GM21723 (cell line): ENCODE measurements at regions not wholly inside any gene's neighbourhood (a gene's known extent, or its start where the extent isn't known, plus 50 kb on each side); places are given as distances from the start of the nearest gene placed in this dataset.

Experiments used
- ATAC-seq: cut with Tn5 transposase; IDR thresholded peaks from one replicate; pipeline ENCODE4 v1.9.1; 2021; ENCODE audit warnings: mild to moderate bottlenecking, moderate library complexity; ENCODE audit not compliant: unreplicated experiment

- ATAC-seq = no peak
These were observed 50.5 kb upstream of the FBRSL1 start for GRCh38 chr12:132439333-132439904.

- no peak for ATAC-seq
These were observed 51.2 kb upstream of the FBRSL1 start for GRCh38 chr12:132438726-132439125.

DNA sequence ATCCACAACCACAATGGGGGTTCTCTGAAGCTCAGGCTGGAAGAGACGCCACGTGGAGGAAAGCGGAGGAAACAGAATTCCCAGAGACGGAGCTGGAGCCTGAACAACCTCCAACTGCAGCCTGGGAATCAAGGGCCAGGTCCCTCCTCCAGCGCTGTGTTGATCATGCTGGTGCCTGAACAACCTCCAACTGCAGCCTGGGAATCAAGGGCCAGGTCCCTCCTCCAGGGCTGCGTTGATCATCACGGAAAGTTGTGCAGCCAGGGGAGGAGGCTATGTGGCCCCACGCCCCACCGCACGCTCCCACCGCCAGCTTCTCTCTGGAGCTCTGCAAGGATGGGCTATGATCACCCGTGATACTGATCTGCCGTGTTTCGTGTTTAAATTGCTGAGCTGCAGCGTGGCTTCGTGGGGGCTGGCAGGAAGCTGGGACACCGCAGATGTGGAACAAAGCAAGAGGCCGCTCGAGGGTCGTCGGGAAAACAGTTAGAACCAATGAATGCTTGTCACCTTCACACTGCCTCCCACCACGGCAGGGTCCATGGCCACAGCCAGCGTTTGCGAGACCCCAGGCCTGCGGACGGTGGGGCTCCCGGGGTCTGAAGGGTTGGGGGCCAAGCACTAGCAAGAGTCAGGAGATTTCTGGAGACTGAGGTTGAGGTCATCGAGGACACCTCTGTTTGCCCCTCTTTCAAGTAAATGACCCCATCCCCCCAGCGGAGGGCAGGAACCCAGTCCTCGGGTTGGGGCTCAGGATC lies 51.8 kb upstream of the FBRSL1 start:
- ATAC-seq = no peak

DNA sequence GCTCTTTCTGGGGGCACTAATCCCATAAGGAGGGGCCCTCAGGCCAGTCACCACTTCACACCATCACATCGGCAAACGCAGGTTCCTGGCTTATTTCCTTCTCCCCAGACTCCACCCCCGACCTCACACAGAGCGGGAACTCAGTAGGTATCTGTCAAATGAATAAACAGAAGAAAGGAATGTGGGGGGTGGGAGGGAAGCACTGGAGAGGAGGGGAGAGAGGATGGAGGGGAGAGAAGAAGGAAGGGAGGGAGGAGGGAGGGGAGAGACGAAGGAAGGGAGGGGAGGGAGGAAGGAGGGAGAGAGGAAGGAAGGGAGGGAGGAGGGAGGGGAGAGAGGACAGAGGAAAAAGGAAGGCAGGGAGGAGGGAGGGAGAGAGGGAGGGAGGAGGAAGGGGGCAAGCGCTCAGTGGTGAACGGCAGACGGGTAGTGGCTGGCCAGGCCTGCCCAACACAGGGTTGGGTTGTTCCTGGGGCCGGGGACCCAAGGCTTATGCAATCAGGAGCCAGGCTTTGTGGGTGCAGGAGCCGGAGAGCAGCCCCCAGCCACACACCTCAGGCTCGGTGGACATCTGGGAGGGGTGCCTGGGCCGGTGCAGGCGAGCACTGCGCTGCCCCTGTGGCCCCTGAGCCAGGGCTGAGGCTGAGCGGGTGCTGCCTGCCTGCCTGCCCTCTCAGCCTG lies 52.6 kb upstream of the FBRSL1 start:
- ATAC-seq = no peak

DNA sequence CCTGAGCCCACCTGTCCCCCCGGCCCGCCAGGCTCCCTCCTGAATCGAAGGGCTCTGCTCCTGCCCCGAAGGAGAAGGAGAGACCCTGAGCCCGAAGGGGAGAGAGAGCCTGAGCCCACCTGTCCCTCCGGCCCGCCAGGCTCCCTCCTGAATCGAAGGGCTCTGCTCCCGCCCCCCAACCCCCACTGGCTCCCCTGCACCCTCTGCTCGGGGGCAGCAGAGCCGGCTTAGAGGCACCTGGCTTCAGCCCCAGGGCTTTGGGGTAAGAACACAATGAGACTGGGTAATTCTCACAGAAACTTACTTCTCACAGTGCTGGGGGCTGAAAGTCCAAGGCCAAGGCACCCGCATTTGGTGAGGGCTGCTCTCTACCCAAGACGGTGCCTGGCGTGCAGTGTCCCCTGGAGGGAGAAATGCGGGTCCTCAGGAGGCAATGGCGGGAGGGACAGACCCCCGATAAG lies 53.1 kb upstream of the FBRSL1 start:
- no peak for ATAC-seq

DNA sequence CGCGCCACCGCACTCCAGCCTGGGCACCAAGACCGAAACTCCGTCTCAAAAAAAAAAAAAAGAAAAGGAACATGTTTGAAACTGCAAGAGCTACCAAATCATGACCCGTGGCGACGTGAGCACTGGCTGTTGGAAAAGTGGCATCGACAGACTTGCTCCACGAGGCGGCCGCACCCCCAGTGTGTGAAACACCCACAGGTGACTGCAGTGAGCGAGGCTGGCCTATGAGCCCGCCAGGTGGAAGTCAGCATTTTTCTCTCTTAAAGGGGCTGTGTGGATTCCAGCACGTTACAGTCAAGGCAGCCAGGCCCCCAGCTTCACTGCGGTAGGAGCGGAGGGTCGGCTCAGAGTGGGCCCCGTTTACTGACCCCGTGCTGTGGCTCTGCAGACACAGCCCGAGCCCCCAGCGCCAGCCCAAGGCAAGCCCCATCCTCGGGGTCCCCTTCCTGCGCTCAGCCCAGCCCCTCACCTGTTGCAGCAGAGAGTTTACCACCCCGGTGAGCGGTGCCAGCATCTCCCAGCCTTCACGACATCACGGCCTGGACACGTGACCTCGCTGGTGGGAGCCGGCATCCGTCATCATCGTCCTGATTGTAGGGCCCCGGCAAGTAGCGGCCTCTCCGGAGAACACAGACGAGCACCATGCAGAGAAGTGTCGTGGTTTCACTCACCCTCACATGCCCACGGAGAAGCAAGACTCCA lies 54.3 kb upstream of the FBRSL1 start:
- no peak for ATAC-seq

- no peak for ATAC-seq
These were observed 56.1 kb upstream of the FBRSL1 start for GRCh38 chr12:132433641-132434395.

- ATAC-seq = no peak
These were observed 57.0 kb upstream of the FBRSL1 start for GRCh38 chr12:132432721-132433577.

GRCh38 chr12:132432126-132432705 lies 57.7 kb upstream of the FBRSL1 start:
- ATAC-seq = no peak

- no peak for ATAC-seq
These were observed 58.8 kb upstream of the FBRSL1 start for GRCh38 chr12:132430838-132431774.

DNA sequence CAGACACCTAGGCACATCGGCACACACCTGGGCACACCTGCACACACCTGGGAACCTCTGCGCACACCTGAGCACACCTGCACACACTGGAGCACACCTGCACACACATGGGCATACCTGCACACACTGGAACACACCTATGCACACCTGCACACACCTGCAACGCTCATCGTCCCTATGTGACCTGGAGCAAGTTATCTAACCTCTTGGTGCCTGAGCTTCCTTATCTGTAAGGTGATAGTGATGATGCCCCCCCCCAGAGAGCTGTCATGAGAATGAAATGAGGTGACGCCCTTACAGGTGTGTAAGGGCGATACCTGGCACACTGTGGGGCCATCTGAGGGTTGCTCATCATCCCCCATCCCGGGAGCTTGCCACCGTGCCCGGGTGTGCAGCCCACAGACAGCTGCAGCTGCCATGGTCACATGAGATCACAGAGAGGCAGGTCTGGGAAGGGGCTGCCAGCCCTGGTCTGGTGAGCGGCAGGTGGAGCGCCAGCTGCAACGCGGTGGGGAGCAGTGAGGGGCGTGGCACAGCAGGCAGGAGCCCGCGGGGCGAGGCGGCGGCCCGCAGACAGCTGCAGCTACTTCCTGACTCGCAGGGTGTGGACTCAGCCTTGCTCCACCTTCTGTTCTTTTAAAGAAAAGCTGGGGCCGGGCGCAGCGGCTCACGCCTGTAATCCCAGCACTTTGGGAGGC lies 59.9 kb upstream of the FBRSL1 start:
- peak; percentile 73 for ATAC-seq

DNA sequence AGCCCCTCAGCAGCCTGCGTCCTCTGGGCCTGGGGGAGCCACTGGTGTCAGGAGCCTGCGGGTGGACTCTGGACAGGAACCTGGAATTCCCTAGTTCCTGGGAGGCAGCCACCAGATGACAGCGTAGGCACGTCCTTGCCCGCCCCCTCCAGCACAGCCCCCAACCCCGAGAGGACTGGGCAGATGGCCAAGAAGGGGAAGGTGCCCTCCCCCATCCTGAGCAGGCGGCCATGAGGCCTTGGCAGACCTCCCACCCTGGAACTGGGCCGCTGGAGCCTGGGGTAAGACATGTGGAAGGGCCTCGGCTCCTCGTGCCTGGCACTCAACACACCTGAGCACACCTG lies 60.4 kb upstream of the FBRSL1 start:
- no peak for ATAC-seq

DNA sequence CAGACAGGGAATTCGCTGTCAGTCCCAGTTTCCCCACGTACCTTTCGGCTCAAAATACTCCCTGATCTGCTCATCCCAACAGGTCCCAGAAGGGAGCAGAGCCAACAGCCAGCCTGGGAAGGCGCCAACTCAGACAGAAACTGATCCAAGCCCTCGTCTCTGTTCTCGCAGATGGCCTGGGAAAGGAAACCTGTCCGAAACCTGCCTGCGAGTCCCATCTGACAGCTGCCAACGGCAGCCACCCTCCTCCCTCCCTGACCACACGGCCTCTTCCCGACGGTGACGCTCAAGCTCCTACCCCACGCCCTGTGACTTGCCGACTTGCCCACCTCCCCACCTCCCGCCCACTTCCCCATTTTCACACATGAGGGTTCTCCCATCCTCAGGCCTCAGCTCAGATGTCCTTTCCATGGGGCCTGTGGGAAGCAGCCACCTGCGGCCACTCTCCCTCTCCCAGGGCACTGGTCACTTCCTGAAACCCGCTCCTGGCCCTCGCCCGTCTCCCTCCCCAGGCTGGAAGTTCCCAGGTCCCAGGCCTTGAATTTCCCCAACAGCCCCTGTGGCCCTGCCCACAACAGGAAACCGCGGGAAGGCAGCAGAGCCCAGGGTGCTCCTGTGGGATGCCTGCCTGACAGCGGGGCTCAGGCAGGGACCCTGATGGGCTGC lies 60.9 kb upstream of the FBRSL1 start:
- no peak for ATAC-seq

DNA sequence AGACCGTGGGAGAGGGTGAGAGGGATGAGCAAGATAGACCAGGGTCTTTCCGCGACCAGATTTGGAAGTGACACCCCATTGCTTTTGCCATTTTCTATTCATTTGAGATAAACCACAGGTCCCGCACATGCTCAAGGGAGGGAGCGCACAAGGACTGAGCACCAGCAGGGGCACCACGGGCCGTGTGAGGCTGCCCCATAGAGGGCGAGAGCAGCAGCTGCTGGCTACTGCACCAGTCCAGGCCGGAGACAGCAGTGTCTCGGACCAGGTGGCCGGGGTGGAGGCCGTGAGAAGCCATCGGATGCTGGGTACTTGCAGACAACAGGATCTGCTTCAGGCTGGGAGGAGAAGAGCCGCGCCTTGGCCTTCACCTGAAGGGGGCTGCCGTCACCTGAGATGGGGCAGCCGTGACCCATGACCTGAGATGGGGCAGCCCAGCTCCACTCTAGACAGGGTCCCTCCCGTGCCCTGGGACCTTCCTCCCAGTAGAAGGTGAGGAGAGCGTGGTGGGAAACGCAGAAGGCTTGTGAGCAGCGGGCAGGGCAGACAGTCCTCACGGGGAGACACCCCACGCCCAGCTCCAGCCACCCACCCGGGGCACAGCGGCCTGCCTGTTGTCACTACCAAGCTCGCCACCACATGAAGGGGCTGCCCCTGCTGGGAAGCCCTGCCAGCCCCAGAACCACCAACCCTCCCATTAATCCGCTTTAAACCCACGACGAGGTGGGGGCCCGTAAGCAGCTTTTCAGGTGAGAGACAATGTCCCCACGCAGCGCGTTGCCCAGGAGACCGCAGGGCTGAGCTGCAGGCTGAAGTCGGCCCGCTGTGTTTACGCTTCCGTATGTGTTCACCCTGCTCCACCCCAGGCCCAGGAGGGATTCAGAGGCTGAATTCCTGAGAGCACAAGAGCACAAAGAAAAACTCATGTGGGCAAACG lies 61.7 kb upstream of the FBRSL1 start:
- ATAC-seq = no peak

DNA sequence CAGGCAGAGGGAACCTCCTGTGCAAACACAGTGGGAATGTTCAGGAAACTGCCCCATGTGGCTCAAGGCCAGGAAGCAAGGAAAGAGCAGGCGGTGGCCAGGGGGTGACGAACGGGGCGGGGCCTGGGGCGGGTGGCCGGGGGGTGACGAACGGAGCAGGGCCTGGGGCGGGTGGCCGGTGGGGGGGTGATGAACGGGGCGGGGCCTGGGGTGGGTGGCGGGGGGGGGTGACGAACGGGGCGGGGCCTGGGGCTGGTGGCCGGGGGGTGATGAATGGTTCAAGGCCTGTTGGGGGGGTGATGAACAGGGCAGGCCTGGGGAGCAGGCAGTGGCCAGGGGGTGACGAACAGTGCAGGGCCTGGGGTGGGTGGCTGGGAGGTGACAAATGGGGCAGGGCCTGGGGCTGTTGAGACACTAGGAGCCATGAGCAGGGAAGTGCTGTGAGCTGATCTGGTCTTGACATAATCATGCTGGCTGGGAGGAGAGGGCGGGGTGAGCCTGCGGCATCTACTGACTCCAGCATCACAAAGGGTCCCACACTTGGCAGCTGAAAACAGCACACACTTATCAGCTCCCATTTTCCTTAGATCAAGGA lies 62.7 kb upstream of the FBRSL1 start:
- no peak for ATAC-seq
